ENCODE measurements at regions not wholly inside any gene's neighbourhood (a gene's known extent, or its start where the extent isn't known, plus 50 kb on each side); places are given as distances from the start of the nearest gene placed in this dataset.

- intact Hi-C loops (cut with DNase I): no loop called here
- WGBS, 2 donors: 60 to 76% methylated on average over 3 of the region's 3 CpGs
- no peaks in the 10 kb centered on the region for H3K4me1 ChIP-seq
- H3K27me3 ChIP-seq: peaks cover 0 to 29% (median 0%) of the 10 kb centered on the region in 4 donors
- H3K36me3 ChIP-seq: no peaks in the 10 kb centered on the region
- no peaks in the 10 kb centered on the region for H3K9me3 ChIP-seq
- TF ChIP-seq POLR2A (IDR thresholded peaks at IDR 0.05) (no peak), CTCF (IDR thresholded peaks at IDR 0.05) (no peak)
- H3K27ac ChIP-seq: no peak overlapping the region
- no peak for DNase-seq
- no peak overlapping the region for H3K4me3 ChIP-seq
Measured at GRCh38 chr1:36562181-36562685, 79.5 kb upstream of the CSF3R start.

- Histone ChIP-seq H3K9me3 (no peaks in the 10 kb centered on the region), H3K27ac (no peak overlapping the region), H3K36me3 (no peaks in the 10 kb centered on the region), H3K4me1 (no peaks in the 10 kb centered on the region), H3K4me3 (no peak overlapping the region), H3K27me3 (peaks cover 0 to 29% (median 0%) of the 10 kb centered on the region in 4 donors)
- 89% methylated on average over 9 of the region's 9 CpGs for WGBS, 2 donors
- intact Hi-C loops (cut with DNase I): no loop called here
- TF ChIP-seq POLR2A (IDR thresholded peaks at IDR 0.05): no peak
- TF ChIP-seq CTCF (IDR thresholded peaks at IDR 0.05): no peak
- no peak for DNase-seq
Measured at GRCh38 chr1:36561361-36561724, 78.6 kb upstream of the CSF3R start.

- WGBS, 2 donors: 81 to 84% methylated on average over 11 to 12 of the region's 12 CpGs
- Histone ChIP-seq H3K27ac (no peak overlapping the region), H3K27me3 (peaks cover 0 to 33% (median 0%) of the 10 kb centered on the region in 4 donors), H3K4me3 (no peak overlapping the region), H3K4me1 (no peaks in the 10 kb centered on the region), H3K36me3 (no peaks in the 10 kb centered on the region), H3K9me3 (no peaks in the 10 kb centered on the region)
- intact Hi-C loops (cut with DNase I): no loop called here
- no peak for DNase-seq
- TF ChIP-seq CTCF (IDR thresholded peaks at IDR 0.05) (no peak), POLR2A (IDR thresholded peaks at IDR 0.05) (no peak)
Measured at GRCh38 chr1:36560621-36561360, 78.1 kb upstream of the CSF3R start.

- Histone ChIP-seq H3K9me3 (no peaks in the 10 kb centered on the region), H3K27ac (no peak overlapping the region), H3K4me1 (no peaks in the 10 kb centered on the region), H3K4me3 (no peak overlapping the region), H3K27me3 (peaks cover 0 to 33% (median 0%) of the 10 kb centered on the region in 4 donors), H3K36me3 (no peaks in the 10 kb centered on the region)
- 86 to 91% methylated on average over 4 to 6 of the region's 8 CpGs for WGBS, 2 donors
- DNase-seq: no peak
- TF ChIP-seq POLR2A (IDR thresholded peaks at IDR 0.05) (no peak), CTCF (IDR thresholded peaks at IDR 0.05) (no peak)
- intact Hi-C loops (cut with DNase I): no loop called here
Measured at GRCh38 chr1:36560177-36560576, 77.5 kb upstream of the CSF3R start.

- TF ChIP-seq POLR2A (IDR thresholded peaks at IDR 0.05): no peak
- no peak for TF ChIP-seq CTCF (IDR thresholded peaks at IDR 0.05)
- WGBS, 2 donors: 67% methylated on average over 8 of the region's 8 CpGs
Measured at GRCh38 chr1:36559061-36559460, 76.3 kb upstream of the CSF3R start.

More at GRCh38 chr1:36559061-36559460, 76.3 kb upstream of the CSF3R start:
- Histone ChIP-seq H3K36me3 (no peaks in the 10 kb centered on the region), H3K4me1 (no peaks in the 10 kb centered on the region), H3K4me3 (no peak overlapping the region), H3K27me3 (peaks cover 0 to 40% (median 0%) of the 10 kb centered on the region in 4 donors), H3K9me3 (no peaks in the 10 kb centered on the region), H3K27ac (no peak overlapping the region)
- intact Hi-C loops (cut with DNase I): no loop called here
- no peak for DNase-seq

All from esophagus squamous epithelium (tissue), 5 donors.